Neural progenitor cell (in vitro differentiated cells): ENCODE measurements at regions not wholly inside any gene's neighbourhood (a gene's known extent, or its start where the extent isn't known, plus 50 kb on each side); places are given as distances from the start of the nearest gene placed in this dataset. TPM values are rescaled to one million over a fixed set of nuclear protein-coding genes. Genes with fewer than 3 reads are reported as not detected.

Experiments used
- DNase-seq: peaks from one replicate; pipeline ENCODE4 v3.0.0-alpha.2; 2016; ENCODE audit warnings: low spot score
- H2AFZ ChIP-seq: fragments of 200-600 bp; sonication (generic); replicated peaks from 2 replicates; pipeline ENCODE4 v1.6.1; 2016; ENCODE audit warnings: antibody characterized with exemption
- H3F3A ChIP-seq: fragments of 200-600 bp; sonication (generic); 2 replicates; pipeline ENCODE4 v1.6.1; 2016; ENCODE audit warnings: antibody characterized with exemption, low read depth
- H3K27ac ChIP-seq: fragments of 200-600 bp; sonication (generic); 2 replicates; pipeline ENCODE4 v1.5.1; 2016; ENCODE audit warnings: mild to moderate bottlenecking
- H3K27me3 ChIP-seq: fragments of 200-600 bp; sonication (generic); 2 replicates; pipeline ENCODE4 v1.6.1; 2016; ENCODE audit warnings: mild to moderate bottlenecking, moderate library complexity
- H3K36me3 ChIP-seq: fragments of 200-600 bp; sonication (generic); 2 replicates; pipeline ENCODE4 v1.5.1; 2016
- H3K4me1 ChIP-seq: fragments of 200-600 bp; sonication (generic); 2 replicates; pipeline ENCODE4 v1.6.1; 2016; ENCODE audit warnings: mixed run types
- H3K4me2 ChIP-seq: fragments of 200-600 bp; sonication (generic); 2 replicates; pipeline ENCODE4 v1.6.1; 2016
- H3K4me3 ChIP-seq: fragments of 200-600 bp; sonication (generic); 2 replicates; pipeline ENCODE4 v1.5.1; 2016
- H3K79me2 ChIP-seq: fragments of 200-600 bp; sonication (generic); 2 replicates; pipeline ENCODE4 v1.6.1; 2016; ENCODE audit warnings: low read depth
- H3K9ac ChIP-seq: fragments of 200-600 bp; sonication (generic); 2 replicates; pipeline ENCODE4 v1.6.1; 2016
- H3K9me3 ChIP-seq: fragments of 200-600 bp; sonication (generic); 2 replicates; pipeline ENCODE4 v1.5.1; 2016; ENCODE audit warnings: low read depth
- H4K20me1 ChIP-seq: fragments of 200-600 bp; sonication (generic); 2 replicates; pipeline ENCODE4 v1.6.1; 2016; ENCODE audit warnings: low read depth
- H3K27ac Mint-ChIP-seq: 3 replicates; pipeline ENCODE4 v1.8.0; 2021; ENCODE audit warnings: mixed read lengths
- H3K27me3 Mint-ChIP-seq: 2 replicates; pipeline ENCODE4 v1.8.0; 2022; ENCODE audit warnings: low read depth, mild to moderate bottlenecking, inconsistent platforms, moderate library complexity, mixed read lengths; ENCODE audit not compliant: insufficient read depth
- H3K36me3 Mint-ChIP-seq: 3 replicates; pipeline ENCODE4 v1.8.0; 2021; ENCODE audit warnings: mixed read lengths
- H3K4me1 Mint-ChIP-seq: 3 replicates; pipeline ENCODE4 v1.8.0; 2021; ENCODE audit warnings: mixed read lengths
- H3K4me3 Mint-ChIP-seq: 3 replicates; pipeline ENCODE4 v1.8.0; 2021; ENCODE audit warnings: mild to moderate bottlenecking, moderate library complexity, mixed read lengths
- H3K9me3 Mint-ChIP-seq: 3 replicates; pipeline ENCODE4 v1.8.0; 2020; ENCODE audit warnings: mixed read lengths
- EZH2 ChIP-seq: fragments of 200-600 bp; sonication (generic); IDR thresholded peaks from 2 replicates; pipeline ENCODE4 v1.6.1; 2017; ENCODE audit warnings: antibody characterized with exemption, mild to moderate bottlenecking, moderate library complexity
- small RNA-seq: library from RNA; depleted of rRNA; stranded (forward); fragments of <200 nt; gene quantifications from one replicate; pipeline ENCODE3, GENCODE V24; 2015

GRCh38 chr2:215486291-215487001 lies 50.6 kb upstream of the FN1 start:
- Mint-ChIP-seq H3K27ac (no peak overlapping the region), H3K9me3 (no peaks in the 10 kb centered on the region), H3K27me3 (no peaks in the 10 kb centered on the region), H3K4me1 (no peaks in the 10 kb centered on the region), H3K36me3 (no peaks in the 10 kb centered on the region), H3K4me3 (no peak overlapping the region)
- no peaks in the 10 kb centered on the region for H3F3A ChIP-seq
- no peak for TF ChIP-seq EZH2
- no peaks in the 10 kb centered on the region for H3K27me3 ChIP-seq
- H3K36me3 ChIP-seq, result no peaks in the 10 kb centered on the region
- H4K20me1 ChIP-seq, result no peaks in the 10 kb centered on the region
- DNase-seq, result no peak
- no peak overlapping the region for H3K4me2 ChIP-seq
- H3K79me2 ChIP-seq, result no peaks in the 10 kb centered on the region
- H3K4me3 ChIP-seq, result no peak overlapping the region
- H3K27ac ChIP-seq, result no peak overlapping the region
- no peaks in the 10 kb centered on the region for H3K9me3 ChIP-seq
- no peak overlapping the region for H3K9ac ChIP-seq
- no peaks in the 10 kb centered on the region for H3K4me1 ChIP-seq
- no peak overlapping the region for H2AFZ ChIP-seq

Small RNA genes lying in the stretch of these regions (small RNA-seq; reads per million reads assigned to genes)
- gene AC093850.1, result not detected
